HG03175 (cell line): ENCODE measurements at regions not wholly inside any gene's neighbourhood (a gene's known extent, or its start where the extent isn't known, plus 50 kb on each side); places are given as distances from the start of the nearest gene placed in this dataset.
"Not testable (repeated sequence)": the region's sequence is repeated elsewhere in the genome, so short reads cannot be mapped to it uniquely, and the experiment has no call there.

Experiments
- ATAC-seq: cut with Tn5 transposase; IDR thresholded peaks from one replicate; pipeline ENCODE4 v1.9.1; 2021; ENCODE audit warnings: mild to moderate bottlenecking, moderate library complexity; ENCODE audit not compliant: unreplicated experiment

- no peak for ATAC-seq
Measured at GRCh38 chr7:25436413-25436812, 208.1 kb upstream of the NPVF start.

GRCh38 chr7:25437308-25437707, 209.0 kb upstream of the NPVF start:
- no peak for ATAC-seq

- ATAC-seq, result no peak
Measured at GRCh38 chr7:25444991-25445390, 216.7 kb upstream of the NPVF start.

- ATAC-seq, result no peak
Measured at GRCh38 chr7:25448301-25448700, 220.0 kb upstream of the NPVF start.

- ATAC-seq, result no peak
Measured at GRCh38 chr7:25454020-25454419, 225.7 kb upstream of the NPVF start.

GRCh38 chr7:25454562-25455041, 226.3 kb upstream of the NPVF start:
- ATAC-seq, result no peak

- ATAC-seq, result no peak
Measured at GRCh38 chr7:25455683-25456251, 227.5 kb upstream of the NPVF start.

- ATAC-seq, result no peak
Measured at GRCh38 chr7:25456467-25457171, 228.3 kb upstream of the NPVF start.

- ATAC-seq, result no peak
Measured at GRCh38 chr7:25459057-25459456, 230.8 kb upstream of the NPVF start.

GRCh38 chr7:25460433-25460832, 232.1 kb upstream of the NPVF start:
- no peak for ATAC-seq

- ATAC-seq, result no peak
Measured at GRCh38 chr7:25469669-25470068, 241.4 kb upstream of the NPVF start.

GRCh38 chr7:25476863-25477499, 248.7 kb upstream of the NPVF start:
- ATAC-seq, result no peak

- not testable (repeated sequence) for ATAC-seq
Measured at GRCh38 chr7:25478221-25478620, 249.9 kb upstream of the NPVF start.

GRCh38 chr7:25478925-25479324, 250.6 kb upstream of the NPVF start:
- no peak for ATAC-seq

GRCh38 chr7:25481891-25482290, 253.6 kb upstream of the NPVF start:
- ATAC-seq, result no peak

GRCh38 chr7:25482631-25483030, 254.3 kb upstream of the NPVF start:
- ATAC-seq, result no peak

- ATAC-seq, result no peak
Measured at GRCh38 chr7:25485026-25485425, 256.7 kb upstream of the NPVF start.

- ATAC-seq, result no peak
Measured at GRCh38 chr7:25486656-25487055, 258.4 kb upstream of the NPVF start.

- ATAC-seq, result no peak
Measured at GRCh38 chr7:25493805-25494366, 265.6 kb upstream of the NPVF start.

GRCh38 chr7:25494896-25495295, 266.6 kb upstream of the NPVF start:
- no peak for ATAC-seq

- no peak for ATAC-seq
Measured at GRCh38 chr7:25495342-25496250, 267.3 kb upstream of the NPVF start.
